Sigmoid colon (tissue), 6 donors: ENCODE measurements at regions not wholly inside any gene's neighbourhood (a gene's known extent, or its start where the extent isn't known, plus 50 kb on each side); places are given as distances from the start of the nearest gene placed in this dataset.

Experiments used
- DNase-seq: peaks from one replicate; pipeline ENCODE4 v3.0.0-alpha.2; 2019
- H3K27ac ChIP-seq, 4 donors: fragments of 200-600 bp; sonication (generic); one replicate each; pipeline ENCODE4 v1.5.1; 2016 to 2019; ENCODE audit warnings: mild to moderate bottlenecking in 1 of 4
- H3K27me3 ChIP-seq, 3 donors: fragments of 200-600 bp; sonication (generic); one replicate each; pipeline ENCODE4 v1.5.1; 2019; ENCODE audit warnings: mild to moderate bottlenecking in 1 of 3
- H3K36me3 ChIP-seq, 4 donors: fragments of 200-600 bp; sonication (generic); one replicate each; pipeline ENCODE4 v1.5.1; 2016 to 2019
- H3K4me1 ChIP-seq, 4 donors: fragments of 200-600 bp; sonication (generic); one replicate each; pipeline ENCODE4 v1.5.1; 2017 to 2019
- H3K4me3 ChIP-seq, 4 donors: fragments of 200-600 bp; sonication (generic); one replicate each; pipeline ENCODE4 v1.5.1; 2017 to 2019; ENCODE audit warnings: mild to moderate bottlenecking in 2 of 4, moderate library complexity in 1 of 4
- H3K9me3 ChIP-seq, 4 donors: fragments of 200-600 bp in 3 of 4; sonication (generic) in 3 of 4; one replicate each; pipeline versions ENCODE4 v1.5.1 to v1.6.1; 2013 to 2019
- CTCF ChIP-seq, 4 experiments: fragments of 450-650 bp in 3 of 4; fragments of 200-600 bp in 1 of 4; IDR thresholded peaks; one replicate each; pipeline ENCODE4 v1.5.1; 2016 to 2019; ENCODE audit warnings: antibody characterized with exemption in 4 of 4, mild to moderate bottlenecking in 3 of 4, moderate library complexity in 2 of 4
- EP300 ChIP-seq, 4 donors: sonication (generic); formaldehyde crosslinking; IDR thresholded peaks; one replicate each; pipeline ENCODE4 v1.6.1; 2017; ENCODE audit warnings: antibody characterized with exemption in 4 of 4
- POLR2A ChIP-seq, 2 donors: fragments of 450-650 bp; IDR thresholded peaks; one replicate each; pipeline ENCODE4 v1.6.1; 2016; ENCODE audit warnings: antibody characterized with exemption in 2 of 2, mild to moderate bottlenecking in 2 of 2, moderate library complexity in 2 of 2
- POLR2AphosphoS5 ChIP-seq, 4 donors: sonication (generic); formaldehyde crosslinking; IDR thresholded peaks; one replicate each; pipeline ENCODE4 v1.6.1; 2017; ENCODE audit warnings: antibody characterized with exemption in 4 of 4
- WGBS, 2 donors: extraction: QIAGEN DNeasy Blood & Tissue Kit; methylation state at CpG; one replicate each; pipeline ENCODE4 v1.1.7; 2013; 5-methylcytosine and 5-hydroxymethylcytosine counted together
- intact Hi-C: fragments of 100-400 bp; cut with DNase I; formaldehyde crosslinking; loops from one replicate; pipeline ENCODE4 v1.15.1; 2023
- donor health status: healthy with polysubstance abuse.
- donor health status: healthy.

- H3K9me3 ChIP-seq, result peaks cover 0 to 3% (median 0%) of the 10 kb centered on the region in 4 donors
- WGBS, 2 donors, result 75 to 82% methylated on average over 8 of the region's 8 CpGs
Measured at GRCh38 chr12:93273834-93274564, 103.7 kb upstream of the NUDT4 start.

GRCh38 chr12:93274937-93275336 is 102.8 kb upstream of the NUDT4 start:
- Histone ChIP-seq H3K9me3 (peaks cover 0 to under 1% (median 0%) of the 10 kb centered on the region in 4 donors), H3K4me1 (no peaks in the 10 kb centered on the region), H3K27me3 (no peaks in the 10 kb centered on the region), H3K27ac (no peak overlapping the region), H3K4me3 (no peak overlapping the region), H3K36me3 (no peaks in the 10 kb centered on the region)
- intact Hi-C loops, result no loop called here
- DNase-seq, result no peak
- TF ChIP-seq CTCF (IDR thresholded peaks at IDR 0.05) (no peak), POLR2A (IDR thresholded peaks at IDR 0.05) (no peak), POLR2AphosphoS5 (IDR thresholded peaks at IDR 0.05) (no peak), EP300 (IDR thresholded peaks at IDR 0.05) (no peak)
- WGBS, 2 donors, result 91 to 97% methylated on average over 9 of the region's 9 CpGs

More at GRCh38 chr12:93273834-93274564, 103.7 kb upstream of the NUDT4 start:
- intact Hi-C loops, result no loop called here
- Histone ChIP-seq H3K4me3 (no peak overlapping the region), H3K36me3 (no peaks in the 10 kb centered on the region), H3K27me3 (no peaks in the 10 kb centered on the region), H3K4me1 (no peaks in the 10 kb centered on the region), H3K27ac (no peak overlapping the region)
- TF ChIP-seq CTCF (IDR thresholded peaks at IDR 0.05) (no peak), POLR2A (IDR thresholded peaks at IDR 0.05) (no peak), EP300 (IDR thresholded peaks at IDR 0.05) (no peak), POLR2AphosphoS5 (IDR thresholded peaks at IDR 0.05) (no peak)
- no peak for DNase-seq

- intact Hi-C loops, result no loop called here
- no peak overlapping the region for H3K27ac ChIP-seq
- no peak for DNase-seq
Measured at GRCh38 chr12:93275589-93275988, 102.1 kb upstream of the NUDT4 start.

GRCh38 chr12:93279565-93280412 is 97.9 kb upstream of the NUDT4 start:
- TF ChIP-seq POLR2AphosphoS5 (IDR thresholded peaks at IDR 0.05) (no peak), EP300 (IDR thresholded peaks at IDR 0.05) (no peak), POLR2A (IDR thresholded peaks at IDR 0.05) (no peak), CTCF (IDR thresholded peaks at IDR 0.05) (no peak)
- 85 to 91% methylated on average over 2 of the region's 2 CpGs for WGBS, 2 donors
- H3K36me3 ChIP-seq, result no peaks in the 10 kb centered on the region
- no peak overlapping the region for H3K4me3 ChIP-seq
- H3K4me1 ChIP-seq, result no peaks in the 10 kb centered on the region
- no peaks in the 10 kb centered on the region for H3K27me3 ChIP-seq
- no peaks in the 10 kb centered on the region for H3K9me3 ChIP-seq
- DNase-seq, result no peak
- no peak overlapping the region for H3K27ac ChIP-seq
- intact Hi-C loops, result no loop called here

More at GRCh38 chr12:93275589-93275988, 102.1 kb upstream of the NUDT4 start:
- 90 to 97% methylated on average over 7 of the region's 7 CpGs for WGBS, 2 donors
- Histone ChIP-seq H3K27me3 (no peaks in the 10 kb centered on the region), H3K4me1 (no peaks in the 10 kb centered on the region), H3K4me3 (no peak overlapping the region), H3K36me3 (no peaks in the 10 kb centered on the region), H3K9me3 (no peaks in the 10 kb centered on the region)
- TF ChIP-seq EP300 (IDR thresholded peaks at IDR 0.05) (no peak), POLR2AphosphoS5 (IDR thresholded peaks at IDR 0.05) (no peak), CTCF (IDR thresholded peaks at IDR 0.05) (no peak), POLR2A (IDR thresholded peaks at IDR 0.05) (no peak)
